ENCODE measurements at regions not wholly inside any gene's neighbourhood (a gene's known extent, or its start where the extent isn't known, plus 50 kb on each side); places are given as distances from the start of the nearest gene placed in this dataset.
A peak's percentile ranks its signal among the peaks of the same experiment; 100 is the strongest.

- peaks cover 20% of the 10 kb centered on the region for H3K27me3 ChIP-seq
- H3K9me3 ChIP-seq: no peaks in the 10 kb centered on the region
- H3K4me1 ChIP-seq: peaks cover 27% of the 10 kb centered on the region
- DNase-seq (ENCODE audit: low spot score in 2 of 2): no peak
- no peak overlapping the region for H3K4me3 ChIP-seq
- 89% methylated on average over 18 of the region's 20 CpGs for WGBS
- TF ChIP-seq POLR2AphosphoS5 (IDR thresholded peaks at IDR 0.05): no peak
- no peak for TF ChIP-seq EP300 (IDR thresholded peaks at IDR 0.05)
- TF ChIP-seq, protein P1, sequence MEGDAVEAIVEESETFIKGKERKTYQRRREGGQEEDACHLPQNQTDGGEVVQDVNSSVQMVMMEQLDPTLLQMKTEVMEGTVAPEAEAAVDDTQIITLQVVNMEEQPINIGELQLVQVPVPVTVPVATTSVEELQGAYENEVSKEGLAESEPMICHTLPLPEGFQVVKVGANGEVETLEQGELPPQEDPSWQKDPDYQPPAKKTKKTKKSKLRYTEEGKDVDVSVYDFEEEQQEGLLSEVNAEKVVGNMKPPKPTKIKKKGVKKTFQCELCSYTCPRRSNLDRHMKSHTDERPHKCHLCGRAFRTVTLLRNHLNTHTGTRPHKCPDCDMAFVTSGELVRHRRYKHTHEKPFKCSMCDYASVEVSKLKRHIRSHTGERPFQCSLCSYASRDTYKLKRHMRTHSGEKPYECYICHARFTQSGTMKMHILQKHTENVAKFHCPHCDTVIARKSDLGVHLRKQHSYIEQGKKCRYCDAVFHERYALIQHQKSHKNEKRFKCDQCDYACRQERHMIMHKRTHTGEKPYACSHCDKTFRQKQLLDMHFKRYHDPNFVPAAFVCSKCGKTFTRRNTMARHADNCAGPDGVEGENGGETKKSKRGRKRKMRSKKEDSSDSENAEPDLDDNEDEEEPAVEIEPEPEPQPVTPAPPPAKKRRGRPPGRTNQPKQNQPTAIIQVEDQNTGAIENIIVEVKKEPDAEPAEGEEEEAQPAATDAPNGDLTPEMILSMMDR (IDR thresholded peaks at IDR 0.05): no peak
- TF ChIP-seq POLR2A (IDR thresholded peaks at IDR 0.05): no peak
- no peaks in the 10 kb centered on the region for H3K36me3 ChIP-seq
- H3K27ac ChIP-seq: no peak overlapping the region
These were observed 199.6 kb upstream of the DIO3 start for GRCh38 chr14:101361451-101362433.

- H3K36me3 ChIP-seq: no peaks in the 10 kb centered on the region
- H3K9me3 ChIP-seq: no peaks in the 10 kb centered on the region
- peaks cover 20% of the 10 kb centered on the region for H3K27me3 ChIP-seq
- no peak overlapping the region for H3K4me3 ChIP-seq
- TF ChIP-seq POLR2A (IDR thresholded peaks at IDR 0.05) (no peak), POLR2AphosphoS5 (IDR thresholded peaks at IDR 0.05) (no peak), EP300 (IDR thresholded peaks at IDR 0.05) (no peak)
- TF ChIP-seq, protein P1 (IDR thresholded peaks at IDR 0.05): no peak
- no peak for DNase-seq (ENCODE audit: low spot score in 2 of 2)
- H3K27ac ChIP-seq: no peak overlapping the region
- peaks cover 27% of the 10 kb centered on the region for H3K4me1 ChIP-seq
- 87% methylated on average over 17 of the region's 17 CpGs for WGBS
These were observed 198.6 kb upstream of the DIO3 start for GRCh38 chr14:101362529-101363260.

GRCh38 chr14:101363261-101363555 lies 198.1 kb upstream of the DIO3 start:
- Histone ChIP-seq H3K27ac (no peak overlapping the region), H3K27me3 (peaks cover 20% of the 10 kb centered on the region), H3K4me1 (peaks cover 27% of the 10 kb centered on the region), H3K4me3 (no peak overlapping the region), H3K9me3 (no peaks in the 10 kb centered on the region), H3K36me3 (no peaks in the 10 kb centered on the region)
- 85% methylated on average over 2 of the region's 2 CpGs for WGBS
- no peak for TF ChIP-seq EP300 (IDR thresholded peaks at IDR 0.05)
- no peak for TF ChIP-seq POLR2A (IDR thresholded peaks at IDR 0.05)
- TF ChIP-seq, protein P1 (IDR thresholded peaks at IDR 0.05): no peak
- TF ChIP-seq POLR2AphosphoS5 (IDR thresholded peaks at IDR 0.05): no peak
- DNase-seq (ENCODE audit: low spot score in 2 of 2): no peak

- H3K4me1 ChIP-seq: peaks cover 23% of the 10 kb centered on the region
- WGBS: 79% methylated on average over 16 of the region's 16 CpGs
- TF ChIP-seq, protein P1 (IDR thresholded peaks at IDR 0.05): no peak
- TF ChIP-seq EP300 (IDR thresholded peaks at IDR 0.05): no peak
- no peak for TF ChIP-seq POLR2A (IDR thresholded peaks at IDR 0.05)
- TF ChIP-seq POLR2AphosphoS5 (IDR thresholded peaks at IDR 0.05): no peak
- peaks cover 20% of the 10 kb centered on the region for H3K27me3 ChIP-seq
- DNase-seq (ENCODE audit: low spot score in 2 of 2): no peak
- peak overlapping the region; percentile 61 for H3K27ac ChIP-seq
- no peak overlapping the region for H3K4me3 ChIP-seq
- H3K9me3 ChIP-seq: no peaks in the 10 kb centered on the region
- no peaks in the 10 kb centered on the region for H3K36me3 ChIP-seq
These were observed 197.4 kb upstream of the DIO3 start for GRCh38 chr14:101363880-101364391.

Data from suprapubic skin (tissue), 4 donors.